GM21529 (cell line): ENCODE measurements at regions not wholly inside any gene's neighbourhood (a gene's known extent, or its start where the extent isn't known, plus 50 kb on each side); places are given as distances from the start of the nearest gene placed in this dataset.

Experiments
- ATAC-seq: cut with Tn5 transposase; IDR thresholded peaks from one replicate; pipeline ENCODE4 v1.9.1; 2021; ENCODE audit not compliant: unreplicated experiment

GRCh38 chr2:71876542-71877451, 270.9 kb downstream of the CYP26B1 start:
- ATAC-seq: no peak

- ATAC-seq: no peak
These were observed 275.1 kb downstream of the CYP26B1 start for GRCh38 chr2:71872466-71873051.

- no peak for ATAC-seq
These were observed 282.2 kb downstream of the CYP26B1 start for GRCh38 chr2:71865391-71865965.

GRCh38 chr2:71864085-71864484, 283.6 kb downstream of the CYP26B1 start:
- no peak for ATAC-seq

- ATAC-seq: no peak
These were observed 284.3 kb downstream of the CYP26B1 start for GRCh38 chr2:71863396-71863795.

GRCh38 chr2:71862921-71863320, 284.7 kb downstream of the CYP26B1 start:
- no peak for ATAC-seq

- ATAC-seq: no peak
These were observed 286.2 kb downstream of the CYP26B1 start for GRCh38 chr2:71861186-71862160.

- no peak for ATAC-seq
These were observed 287.2 kb downstream of the CYP26B1 start for GRCh38 chr2:71860381-71860926.

GRCh38 chr2:71859211-71859847, 288.3 kb downstream of the CYP26B1 start:
- no peak for ATAC-seq

GRCh38 chr2:71858071-71858470, 289.6 kb downstream of the CYP26B1 start:
- ATAC-seq: no peak

GRCh38 chr2:71857636-71858035, 290.0 kb downstream of the CYP26B1 start:
- no peak for ATAC-seq

- ATAC-seq: no peak
These were observed 290.7 kb downstream of the CYP26B1 start for GRCh38 chr2:71856773-71857525.

GRCh38 chr2:71853858-71854257, 293.8 kb downstream of the CYP26B1 start:
- no peak for ATAC-seq

- no peak for ATAC-seq
These were observed 295.4 kb downstream of the CYP26B1 start for GRCh38 chr2:71852141-71852711.

GRCh38 chr2:71851094-71851750, 296.4 kb downstream of the CYP26B1 start:
- ATAC-seq: no peak

- ATAC-seq: no peak
These were observed 297.3 kb downstream of the CYP26B1 start for GRCh38 chr2:71850306-71850801.

- ATAC-seq: no peak
These were observed 297.9 kb downstream of the CYP26B1 start for GRCh38 chr2:71849607-71850305.

GRCh38 chr2:71849111-71849510, 298.6 kb downstream of the CYP26B1 start:
- ATAC-seq: no peak
